GM12865 (cell line): ENCODE measurements at regions not wholly inside any gene's neighbourhood (a gene's known extent, or its start where the extent isn't known, plus 50 kb on each side); places are given as distances from the start of the nearest gene placed in this dataset.

Source experiments
- DNase-seq: peaks from one replicate; pipeline ENCODE4 v3.0.0; 2010; ENCODE audit warnings: low read depth
- H3K4me3 ChIP-seq: 2 replicates; pipeline ENCODE4 v1.5.1; 2011; ENCODE audit warnings: mild to moderate bottlenecking, low read depth, low read length, control low read depth
- CTCF ChIP-seq: IDR thresholded peaks from 2 replicates; pipeline ENCODE4 v1.5.1; 2011; ENCODE audit warnings: low read length, control low read depth, low read depth, inconsistent platforms; ENCODE audit not compliant: insufficient read depth; ENCODE audit errors: missing control alignments

GRCh38 chr6:19753826-19754225, 83.3 kb upstream of the ID4 start:
- no peak overlapping the region for H3K4me3 ChIP-seq
- no peak for DNase-seq
- TF ChIP-seq CTCF = no peak

- TF ChIP-seq CTCF = no peak
- no peak overlapping the region for H3K4me3 ChIP-seq
- no peak for DNase-seq
These were observed 82.5 kb upstream of the ID4 start for GRCh38 chr6:19754686-19755085.

- no peak for TF ChIP-seq CTCF
- no peak for DNase-seq
- no peak overlapping the region for H3K4me3 ChIP-seq
These were observed 82.0 kb upstream of the ID4 start for GRCh38 chr6:19755181-19755580.

- DNase-seq = no peak
- H3K4me3 ChIP-seq = no peak overlapping the region
- no peak for TF ChIP-seq CTCF
These were observed 80.1 kb upstream of the ID4 start for GRCh38 chr6:19757036-19757435.

GRCh38 chr6:19759117-19759880, 77.9 kb upstream of the ID4 start:
- H3K4me3 ChIP-seq = no peak overlapping the region
- no peak for DNase-seq
- no peak for TF ChIP-seq CTCF

GRCh38 chr6:19761121-19761520, 76.0 kb upstream of the ID4 start:
- DNase-seq = no peak
- no peak for TF ChIP-seq CTCF
- H3K4me3 ChIP-seq = no peak overlapping the region
